Effector memory CD4-positive, alpha-beta T cell (primary cell): ENCODE measurements at regions not wholly inside any gene's neighbourhood (a gene's known extent, or its start where the extent isn't known, plus 50 kb on each side); places are given as distances from the start of the nearest gene placed in this dataset.

ENCODE experiments used
- DNase-seq, 3 donors: peaks; one replicate each; pipeline ENCODE4 v3.0.0-alpha.2; 2020
- H3K27ac ChIP-seq: 2 replicates; pipeline ENCODE4 v1.7.0; 2013; ENCODE audit warnings: mild to moderate bottlenecking, low read length, moderate library complexity; ENCODE audit not compliant: insufficient read depth, poor library complexity, severe bottlenecking
- H3K27me3 ChIP-seq: replicated peaks from 2 replicates; pipeline ENCODE4 v1.7.0; 2013; ENCODE audit warnings: mild to moderate bottlenecking, low read length; ENCODE audit not compliant: insufficient read depth, control insufficient read depth, poor library complexity, severe bottlenecking
- H3K36me3 ChIP-seq: 2 replicates; pipeline ENCODE4 v1.7.0; 2013; ENCODE audit warnings: mild to moderate bottlenecking, low read length, moderate library complexity; ENCODE audit not compliant: control insufficient read depth, insufficient read depth
- H3K4me1 ChIP-seq: 2 replicates; pipeline ENCODE4 v1.7.0; 2013; ENCODE audit warnings: low read length, mild to moderate bottlenecking; ENCODE audit not compliant: control insufficient read depth, insufficient read depth, poor library complexity, severe bottlenecking
- H3K4me3 ChIP-seq: 2 replicates; pipeline ENCODE4 v1.7.0; 2013; ENCODE audit warnings: low read length, low read depth, mild to moderate bottlenecking; ENCODE audit not compliant: insufficient read depth, poor library complexity, severe bottlenecking
- H3K9me3 ChIP-seq: 2 replicates; pipeline ENCODE4 v1.7.0; 2013; ENCODE audit warnings: mild to moderate bottlenecking, low read length, moderate library complexity; ENCODE audit not compliant: control insufficient read depth

DNA sequence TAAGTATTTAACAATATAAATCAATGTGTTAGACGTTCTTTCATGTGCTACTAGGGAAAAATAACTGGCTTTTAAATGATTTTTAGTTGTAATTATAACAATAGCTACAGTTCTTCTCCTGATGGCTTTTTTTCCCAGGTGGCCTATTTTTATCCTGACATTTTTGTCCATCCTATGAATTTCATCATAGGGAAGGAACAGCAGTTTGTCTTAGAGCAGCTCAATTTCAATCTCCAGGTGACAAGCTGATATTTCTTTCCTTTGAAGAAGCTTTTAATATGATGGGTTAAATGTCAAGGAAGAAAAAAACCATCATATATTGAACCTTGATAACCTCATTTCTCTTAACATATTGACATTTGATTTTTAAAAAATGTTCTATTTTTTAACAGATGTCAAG, 163.0 kb upstream of the AGA start:
- H3K36me3 ChIP-seq = no peaks in the 10 kb centered on the region
- H3K27ac ChIP-seq = no peak overlapping the region
- no peaks in the 10 kb centered on the region for H3K27me3 ChIP-seq
- no peak for DNase-seq
- no peak overlapping the region for H3K4me3 ChIP-seq
- no peaks in the 10 kb centered on the region for H3K4me1 ChIP-seq
- no peaks in the 10 kb centered on the region for H3K9me3 ChIP-seq

- no peak for DNase-seq
- Histone ChIP-seq H3K27me3 (no peaks in the 10 kb centered on the region), H3K27ac (no peak overlapping the region), H3K36me3 (no peaks in the 10 kb centered on the region), H3K4me3 (no peak overlapping the region), H3K9me3 (no peaks in the 10 kb centered on the region), H3K4me1 (no peaks in the 10 kb centered on the region)
These were observed 164.9 kb upstream of the AGA start for GRCh38 chr4:177607111-177607573.

- no peaks in the 10 kb centered on the region for H3K4me1 ChIP-seq
- no peaks in the 10 kb centered on the region for H3K9me3 ChIP-seq
- no peaks in the 10 kb centered on the region for H3K27me3 ChIP-seq
- no peak for DNase-seq
- H3K4me3 ChIP-seq = no peak overlapping the region
- no peak overlapping the region for H3K27ac ChIP-seq
- H3K36me3 ChIP-seq = no peaks in the 10 kb centered on the region
These were observed 169.9 kb upstream of the AGA start for GRCh38 chr4:177611974-177612664.

GRCh38 chr4:177612684-177613083, 170.4 kb upstream of the AGA start:
- H3K27me3 ChIP-seq = no peaks in the 10 kb centered on the region
- H3K4me3 ChIP-seq = no peak overlapping the region
- no peaks in the 10 kb centered on the region for H3K4me1 ChIP-seq
- H3K27ac ChIP-seq = no peak overlapping the region
- no peaks in the 10 kb centered on the region for H3K36me3 ChIP-seq
- DNase-seq = no peak
- no peaks in the 10 kb centered on the region for H3K9me3 ChIP-seq

DNA sequence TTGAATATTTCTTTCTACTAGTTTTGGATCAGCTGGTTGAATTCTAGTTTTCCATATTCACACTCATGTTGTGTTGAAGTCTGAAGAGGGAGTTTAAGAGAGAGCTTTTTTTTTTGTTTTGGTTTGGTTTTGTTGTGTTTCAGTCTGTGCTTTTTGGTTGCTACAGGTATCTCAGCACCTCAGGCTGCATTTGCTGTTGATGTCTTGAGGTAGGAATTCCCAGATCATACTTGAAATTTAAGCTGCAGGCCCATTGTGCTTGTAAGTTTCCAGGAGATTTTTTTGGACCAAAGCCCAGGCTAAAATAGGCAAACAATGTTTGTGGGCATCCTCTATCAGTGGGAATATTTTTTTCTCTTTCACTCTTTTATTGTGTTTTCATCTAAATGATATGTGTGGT, 190.2 kb upstream of the AGA start:
- no peak overlapping the region for H3K27ac ChIP-seq
- DNase-seq = no peak
- no peaks in the 10 kb centered on the region for H3K36me3 ChIP-seq
- H3K4me3 ChIP-seq = no peak overlapping the region
- no peaks in the 10 kb centered on the region for H3K9me3 ChIP-seq
- H3K27me3 ChIP-seq = no peaks in the 10 kb centered on the region
- no peaks in the 10 kb centered on the region for H3K4me1 ChIP-seq

DNA sequence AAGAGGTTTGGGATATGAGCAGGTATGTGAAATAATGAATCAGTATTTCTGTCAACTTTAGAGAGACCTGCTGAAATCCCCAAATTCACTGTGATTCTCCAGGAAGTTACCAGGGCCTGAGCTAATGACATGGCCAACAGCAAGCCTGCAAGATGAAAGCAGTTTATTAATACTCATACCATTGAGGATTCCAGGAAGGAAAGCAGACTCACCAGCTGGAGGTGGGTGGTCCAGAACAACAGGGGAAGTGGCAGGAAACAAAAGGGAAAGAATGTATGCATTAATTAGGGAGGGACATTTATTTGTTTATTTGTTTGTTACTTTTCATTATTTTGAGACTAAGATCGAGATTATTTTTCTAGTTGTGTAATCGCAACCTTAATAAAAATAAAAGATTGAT, 196.6 kb upstream of the AGA start:
- H3K27me3 ChIP-seq = no peaks in the 10 kb centered on the region
- DNase-seq = no peak
- H3K4me3 ChIP-seq = no peak overlapping the region
- H3K4me1 ChIP-seq = no peaks in the 10 kb centered on the region
- no peaks in the 10 kb centered on the region for H3K9me3 ChIP-seq
- no peak overlapping the region for H3K27ac ChIP-seq
- H3K36me3 ChIP-seq = no peaks in the 10 kb centered on the region

- Histone ChIP-seq H3K36me3 (no peaks in the 10 kb centered on the region), H3K9me3 (no peaks in the 10 kb centered on the region), H3K4me1 (no peaks in the 10 kb centered on the region), H3K27me3 (no peaks in the 10 kb centered on the region), H3K27ac (no peak overlapping the region), H3K4me3 (no peak overlapping the region)
- DNase-seq = no peak
These were observed 198.6 kb upstream of the AGA start for GRCh38 chr4:177640864-177641263.

DNA sequence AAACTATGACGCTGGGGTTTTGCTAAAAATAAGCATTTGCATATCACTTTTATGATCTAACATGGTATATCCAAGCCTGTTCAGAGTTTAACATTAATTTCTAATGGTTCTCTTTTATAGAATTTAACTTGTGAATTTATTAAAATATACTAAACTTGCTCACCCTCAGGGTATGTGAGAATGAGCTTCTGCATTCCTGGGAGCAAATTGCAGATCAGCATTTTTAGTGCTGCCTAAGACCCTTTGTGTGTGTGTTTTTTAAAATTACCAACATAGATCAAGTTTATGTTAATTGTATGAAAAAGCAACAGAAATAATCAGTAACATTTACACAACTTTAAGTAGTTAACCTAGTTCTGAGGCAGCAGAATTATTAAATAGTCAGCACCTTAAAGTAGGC, 218.0 kb upstream of the AGA start:
- no peaks in the 10 kb centered on the region for H3K9me3 ChIP-seq
- no peaks in the 10 kb centered on the region for H3K4me1 ChIP-seq
- H3K4me3 ChIP-seq = no peak overlapping the region
- H3K36me3 ChIP-seq = no peaks in the 10 kb centered on the region
- H3K27me3 ChIP-seq = no peaks in the 10 kb centered on the region
- no peak overlapping the region for H3K27ac ChIP-seq
- DNase-seq = no peak

GRCh38 chr4:177667687-177668086, 225.4 kb upstream of the AGA start:
- Histone ChIP-seq H3K27me3 (no peaks in the 10 kb centered on the region), H3K27ac (no peak overlapping the region), H3K4me1 (no peaks in the 10 kb centered on the region), H3K36me3 (no peaks in the 10 kb centered on the region), H3K4me3 (no peak overlapping the region), H3K9me3 (no peaks in the 10 kb centered on the region)
- no peak for DNase-seq

DNA sequence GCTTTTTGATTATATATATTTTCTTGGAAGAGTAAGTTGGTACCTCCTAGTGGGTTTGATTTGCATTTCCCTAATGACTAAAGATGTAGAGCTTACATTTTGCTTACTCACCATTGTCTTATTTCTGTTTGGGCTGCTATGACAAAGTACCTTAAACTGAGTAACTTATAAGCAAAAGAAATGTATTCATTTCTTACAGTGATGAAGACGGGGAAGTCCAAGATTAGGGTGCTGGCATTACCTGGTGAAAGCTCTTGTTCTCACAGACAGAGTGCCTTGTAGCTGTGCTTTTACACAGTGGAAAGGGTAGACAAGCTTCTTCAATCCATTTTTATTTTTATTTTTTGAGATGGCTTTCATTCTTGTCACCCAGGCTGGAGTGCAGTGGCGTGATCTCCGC, 229.2 kb upstream of the AGA start:
- Histone ChIP-seq H3K4me1 (no peaks in the 10 kb centered on the region), H3K36me3 (no peaks in the 10 kb centered on the region), H3K27me3 (no peaks in the 10 kb centered on the region), H3K4me3 (no peak overlapping the region), H3K27ac (no peak overlapping the region), H3K9me3 (no peaks in the 10 kb centered on the region)
- no peak for DNase-seq
